Panc1 (cell line): ENCODE measurements at regions not wholly inside any gene's neighbourhood (a gene's known extent, or its start where the extent isn't known, plus 50 kb on each side); places are given as distances from the start of the nearest gene placed in this dataset.

ENCODE experiments used
- ATAC-seq: fragments of 200-7000 bp; cut with Tn5 transposase; 2 replicates; pipeline ENCODE4 v1.9.1; 2020; ENCODE audit warnings: mild to moderate bottlenecking, moderate library complexity
- BruUV-seq: library from RNA; stranded (reverse); fragments of 400-500 nt; replicated peaks from 2 replicates; lab custom pipeline; 2021; lab: Mats Ljungman, UMichigan
- CTCF ChIA-PET: fragments of 300-600 bp; sonication (Branson Sonifier 250); formaldehyde crosslinking; loops from one replicate; lab custom pipeline; 2022; ENCODE audit warnings: antibody characterized with exemption; lab: Charles Lee
- POLR2A ChIA-PET: fragments of 300-600 bp; sonication (Branson Sonifier 250); formaldehyde crosslinking; loops from one replicate; lab custom pipeline; 2022; ENCODE audit warnings: antibody characterized with exemption; lab: Charles Lee
- DNase-seq: peaks from one replicate; pipeline ENCODE4 v3.0.0-alpha.2; 2010; ENCODE audit warnings: low read depth, low spot score
- H3K27ac ChIP-seq: 2 replicates; pipeline ENCODE4 v1.5.1; 2011; ENCODE audit warnings: mild to moderate bottlenecking, low read length, inconsistent platforms
- H3K27me3 ChIP-seq: fragments of 200-500 bp; sonication (Bioruptor generic); 2 replicates; pipeline ENCODE4 v1.6.0; 2014; ENCODE audit warnings: low read length, inconsistent platforms; ENCODE audit not compliant: control insufficient read depth, insufficient read depth
- H3K36me3 ChIP-seq: fragments of 200-500 bp; sonication (Bioruptor generic); 2 replicates; pipeline ENCODE4 v1.5.1; 2014; ENCODE audit warnings: inconsistent platforms, mild to moderate bottlenecking, low read length, moderate library complexity; ENCODE audit not compliant: control insufficient read depth, insufficient read depth
- H3K4me1 ChIP-seq: 2 replicates; pipeline ENCODE4 v1.5.1; 2011; ENCODE audit warnings: inconsistent platforms, mild to moderate bottlenecking, low read length, moderate library complexity; ENCODE audit not compliant: control insufficient read depth, insufficient read depth
- H3K4me3 ChIP-seq, 2 experiments: 2 replicates each; pipeline ENCODE4 v1.5.1; 2011 to 2012; ENCODE audit warnings: low read depth in 2 of 2, low read length in 2 of 2, mild to moderate bottlenecking in 2 of 2, inconsistent platforms in 1 of 2, moderate library complexity in 1 of 2
- H3K9me3 ChIP-seq: fragments of 200-500 bp; sonication (Bioruptor generic); 2 replicates; pipeline ENCODE4 v1.5.1; 2014; ENCODE audit warnings: low read depth, mild to moderate bottlenecking, inconsistent platforms, low read length, moderate library complexity; ENCODE audit not compliant: control insufficient read depth, insufficient read depth
- POLR2AphosphoS5 ChIP-seq: IDR thresholded peaks from 2 replicates; pipeline ENCODE4 v1.6.1; 2012; ENCODE audit warnings: mild to moderate bottlenecking, low read depth, low read length, moderate library complexity
- SIN3A ChIP-seq: IDR thresholded peaks from 2 replicates; pipeline ENCODE4 v1.6.1; 2012; ENCODE audit warnings: low read depth, mild to moderate bottlenecking, low read length, moderate library complexity, borderline replicate concordance; ENCODE audit not compliant: insufficient read depth
- TCF7L2 ChIP-seq: IDR thresholded peaks from 2 replicates; pipeline ENCODE4 v1.6.1; 2011; ENCODE audit warnings: mild to moderate bottlenecking, low read depth, low read length, inconsistent platforms
- in situ Hi-C: cut with HindIII; loops from 2 replicates; pipeline ENCODE4 v1.10.0; 2016; ENCODE audit warnings: low sequenced_read_pairs, low pct_unique_long_range_greater_than_20kb
- intact Hi-C: fragments of 100-400 bp; cut with micrococcal nuclease; formaldehyde crosslinking; loops from one replicate; pipeline ENCODE4 v1.10.0; 2022; ENCODE audit not compliant: unreplicated experiment
- TF ChIP-seq, protein P1 (sequence below), 2 experiments: IDR thresholded peaks; 2 replicates each; pipeline ENCODE4 v1.6.1; 2011 to 2012; ENCODE audit warnings: low read depth in 2 of 2, control low read depth in 1 of 2, low read length in 1 of 2, mild to moderate bottlenecking in 1 of 2, moderate library complexity in 1 of 2; ENCODE audit not compliant: insufficient read depth in 1 of 2
- TF ChIP-seq, protein P2 (sequence below): fragments of 450-650 bp; IDR thresholded peaks from 2 replicates; pipeline ENCODE4 v1.5.1; 2017; ENCODE audit warnings: mild to moderate bottlenecking

DNA sequence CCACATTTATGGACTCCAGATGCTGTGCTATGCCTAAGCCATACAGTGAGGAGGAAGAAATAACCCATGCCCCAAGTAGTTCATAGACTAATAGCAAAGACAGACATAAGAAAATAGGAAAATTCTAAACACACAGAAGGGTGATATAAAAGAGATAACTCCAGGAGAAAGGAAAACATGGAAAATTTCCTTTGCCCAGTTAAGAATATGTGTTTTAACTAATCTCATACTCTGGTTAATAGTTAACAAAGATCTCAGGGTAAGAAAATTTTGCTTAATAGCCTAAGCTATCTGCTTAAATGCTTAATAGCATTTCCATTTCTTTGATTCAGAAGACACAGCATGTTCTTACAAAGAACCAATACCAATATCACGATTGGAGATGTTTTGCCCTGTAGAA lies 358.0 kb downstream of the MSX2 start:
- POLR2A ChIA-PET: no interaction called here
- no peak overlapping the region for H3K27ac ChIP-seq
- ATAC-seq (no peak), DNase-seq (no peak)
- TF ChIP-seq, protein P1, sequence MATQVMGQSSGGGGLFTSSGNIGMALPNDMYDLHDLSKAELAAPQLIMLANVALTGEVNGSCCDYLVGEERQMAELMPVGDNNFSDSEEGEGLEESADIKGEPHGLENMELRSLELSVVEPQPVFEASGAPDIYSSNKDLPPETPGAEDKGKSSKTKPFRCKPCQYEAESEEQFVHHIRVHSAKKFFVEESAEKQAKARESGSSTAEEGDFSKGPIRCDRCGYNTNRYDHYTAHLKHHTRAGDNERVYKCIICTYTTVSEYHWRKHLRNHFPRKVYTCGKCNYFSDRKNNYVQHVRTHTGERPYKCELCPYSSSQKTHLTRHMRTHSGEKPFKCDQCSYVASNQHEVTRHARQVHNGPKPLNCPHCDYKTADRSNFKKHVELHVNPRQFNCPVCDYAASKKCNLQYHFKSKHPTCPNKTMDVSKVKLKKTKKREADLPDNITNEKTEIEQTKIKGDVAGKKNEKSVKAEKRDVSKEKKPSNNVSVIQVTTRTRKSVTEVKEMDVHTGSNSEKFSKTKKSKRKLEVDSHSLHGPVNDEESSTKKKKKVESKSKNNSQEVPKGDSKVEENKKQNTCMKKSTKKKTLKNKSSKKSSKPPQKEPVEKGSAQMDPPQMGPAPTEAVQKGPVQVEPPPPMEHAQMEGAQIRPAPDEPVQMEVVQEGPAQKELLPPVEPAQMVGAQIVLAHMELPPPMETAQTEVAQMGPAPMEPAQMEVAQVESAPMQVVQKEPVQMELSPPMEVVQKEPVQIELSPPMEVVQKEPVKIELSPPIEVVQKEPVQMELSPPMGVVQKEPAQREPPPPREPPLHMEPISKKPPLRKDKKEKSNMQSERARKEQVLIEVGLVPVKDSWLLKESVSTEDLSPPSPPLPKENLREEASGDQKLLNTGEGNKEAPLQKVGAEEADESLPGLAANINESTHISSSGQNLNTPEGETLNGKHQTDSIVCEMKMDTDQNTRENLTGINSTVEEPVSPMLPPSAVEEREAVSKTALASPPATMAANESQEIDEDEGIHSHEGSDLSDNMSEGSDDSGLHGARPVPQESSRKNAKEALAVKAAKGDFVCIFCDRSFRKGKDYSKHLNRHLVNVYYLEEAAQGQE (IDR thresholded peaks at IDR 0.05; ENCODE audit: insufficient read depth in 1 of 2, low read depth in 2 of 2, low read length in 1 of 2): no peak
- TF ChIP-seq TCF7L2 (no peak), SIN3A (no peak), POLR2AphosphoS5 (no peak)
- TF ChIP-seq, protein P2, sequence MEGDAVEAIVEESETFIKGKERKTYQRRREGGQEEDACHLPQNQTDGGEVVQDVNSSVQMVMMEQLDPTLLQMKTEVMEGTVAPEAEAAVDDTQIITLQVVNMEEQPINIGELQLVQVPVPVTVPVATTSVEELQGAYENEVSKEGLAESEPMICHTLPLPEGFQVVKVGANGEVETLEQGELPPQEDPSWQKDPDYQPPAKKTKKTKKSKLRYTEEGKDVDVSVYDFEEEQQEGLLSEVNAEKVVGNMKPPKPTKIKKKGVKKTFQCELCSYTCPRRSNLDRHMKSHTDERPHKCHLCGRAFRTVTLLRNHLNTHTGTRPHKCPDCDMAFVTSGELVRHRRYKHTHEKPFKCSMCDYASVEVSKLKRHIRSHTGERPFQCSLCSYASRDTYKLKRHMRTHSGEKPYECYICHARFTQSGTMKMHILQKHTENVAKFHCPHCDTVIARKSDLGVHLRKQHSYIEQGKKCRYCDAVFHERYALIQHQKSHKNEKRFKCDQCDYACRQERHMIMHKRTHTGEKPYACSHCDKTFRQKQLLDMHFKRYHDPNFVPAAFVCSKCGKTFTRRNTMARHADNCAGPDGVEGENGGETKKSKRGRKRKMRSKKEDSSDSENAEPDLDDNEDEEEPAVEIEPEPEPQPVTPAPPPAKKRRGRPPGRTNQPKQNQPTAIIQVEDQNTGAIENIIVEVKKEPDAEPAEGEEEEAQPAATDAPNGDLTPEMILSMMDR: no peak
- CTCF ChIA-PET: no interaction called here
- no peaks in the 10 kb centered on the region for H3K9me3 ChIP-seq
- intact Hi-C loops: no loop called here
- in situ Hi-C loops: no loop called here
- BruUV-seq: no TSS peak
- no peaks in the 10 kb centered on the region for H3K4me1 ChIP-seq
- no peaks in the 10 kb centered on the region for H3K36me3 ChIP-seq
- no peaks in the 10 kb centered on the region for H3K27me3 ChIP-seq
- H3K4me3 ChIP-seq: no peak overlapping the region

DNA sequence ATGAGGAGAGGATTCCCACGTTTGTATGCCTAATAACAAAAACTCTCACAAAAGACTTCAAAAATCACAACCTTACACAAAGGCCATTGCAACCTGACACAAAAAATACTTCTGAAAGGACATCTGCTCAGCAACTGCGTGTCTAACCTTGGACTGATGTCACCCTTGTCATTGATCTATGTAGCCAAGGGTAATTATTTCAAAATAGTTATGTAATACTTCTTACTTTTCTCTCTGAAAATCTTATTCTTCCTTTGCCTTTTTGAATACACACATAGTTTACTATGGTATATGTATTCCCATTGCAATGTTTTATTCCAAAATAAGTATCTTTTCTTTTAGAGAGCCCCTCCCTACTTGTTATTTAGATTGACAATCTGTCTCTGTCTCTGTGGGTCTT lies 355.3 kb downstream of the MSX2 start:
- TF ChIP-seq, protein P2: no peak
- TF ChIP-seq SIN3A (no peak), POLR2AphosphoS5 (no peak), TCF7L2 (no peak)
- TF ChIP-seq, protein P1 (IDR thresholded peaks at IDR 0.05; ENCODE audit: insufficient read depth in 1 of 2, low read depth in 2 of 2, low read length in 1 of 2): no peak
- no TSS peak for BruUV-seq
- Histone ChIP-seq H3K27me3 (no peaks in the 10 kb centered on the region), H3K36me3 (no peaks in the 10 kb centered on the region), H3K4me1 (no peaks in the 10 kb centered on the region), H3K9me3 (peaks cover 2% of the 10 kb centered on the region; the same call in 1 of the 2 replicates), H3K27ac (no peak overlapping the region), H3K4me3 (no peak overlapping the region)
- in situ Hi-C loops (no loop called here), intact Hi-C loops (no loop called here)
- CTCF ChIA-PET: no interaction called here
- DNase-seq (no peak), ATAC-seq (no peak)
- POLR2A ChIA-PET: no interaction called here
